GM18505 (cell line): ENCODE measurements at regions not wholly inside any gene's neighbourhood (a gene's known extent, or its start where the extent isn't known, plus 50 kb on each side); places are given as distances from the start of the nearest gene placed in this dataset.

Experiments
- ATAC-seq: cut with Tn5 transposase; IDR thresholded peaks from one replicate; pipeline ENCODE4 v1.9.1; 2021; ENCODE audit not compliant: unreplicated experiment
- POLR2A ChIP-seq: IDR thresholded peaks from 4 replicates; pipeline ENCODE4 v1.6.1; 2011; ENCODE audit warnings: borderline replicate concordance; ENCODE audit not compliant: insufficient read depth, insufficient read length; ENCODE audit errors: extremely low read depth

DNA sequence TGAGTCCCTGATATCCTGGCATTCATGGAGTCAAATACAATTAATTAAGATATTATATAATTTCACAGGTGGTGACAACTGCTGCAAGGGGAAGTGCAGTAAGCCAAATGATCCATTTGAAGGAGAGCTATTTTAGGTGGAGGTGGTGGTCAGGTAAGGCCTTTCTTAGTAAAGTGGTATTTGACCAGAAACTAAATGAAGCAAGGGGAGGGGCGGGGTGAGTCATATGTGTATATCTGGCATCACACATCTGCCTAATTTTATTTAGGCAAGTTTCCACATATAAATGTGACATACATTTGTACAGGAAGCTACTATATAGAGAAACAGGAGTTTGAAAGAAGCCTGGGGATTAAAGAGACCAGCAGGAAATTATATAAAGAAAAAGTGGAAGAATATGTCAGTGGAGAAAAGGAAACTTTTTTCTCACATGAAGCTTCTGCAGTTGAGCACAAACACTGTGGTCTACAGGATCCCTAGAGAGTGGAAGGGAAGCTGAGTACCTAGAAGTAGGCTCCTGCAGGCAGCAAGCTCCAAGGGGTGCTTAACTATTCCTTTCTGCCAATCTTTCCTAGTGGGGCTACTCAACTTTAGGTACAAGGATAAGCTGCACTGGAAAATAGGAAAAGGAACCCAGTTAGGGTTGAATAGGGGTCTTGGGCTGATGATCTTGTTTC is 99.6 kb downstream of the OGFRL1 start:
- no peak for TF ChIP-seq POLR2A
- no peak for ATAC-seq

GRCh38 chr6:71388856-71389527 is 100.4 kb downstream of the OGFRL1 start:
- TF ChIP-seq POLR2A = no peak
- no peak for ATAC-seq

DNA sequence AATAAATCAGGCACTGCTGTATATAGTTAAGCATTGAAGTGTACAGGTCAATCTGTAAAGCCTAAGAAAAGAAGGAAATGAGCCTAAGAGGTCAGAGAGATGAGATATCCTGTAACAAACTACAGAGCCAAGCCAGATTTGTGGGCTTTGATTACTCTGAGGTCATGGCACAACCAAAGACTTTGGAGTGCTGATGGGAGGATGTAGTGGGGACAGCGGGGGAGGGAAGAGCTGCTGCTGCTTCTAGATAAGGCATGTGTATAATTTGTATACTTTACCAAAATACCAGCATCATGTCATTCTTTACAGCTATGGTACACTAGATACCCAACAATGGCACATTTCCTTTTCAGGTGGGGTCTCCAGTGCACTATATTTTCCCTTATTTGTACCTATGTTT is 102.5 kb downstream of the OGFRL1 start:
- TF ChIP-seq POLR2A = no peak
- no peak for ATAC-seq

DNA sequence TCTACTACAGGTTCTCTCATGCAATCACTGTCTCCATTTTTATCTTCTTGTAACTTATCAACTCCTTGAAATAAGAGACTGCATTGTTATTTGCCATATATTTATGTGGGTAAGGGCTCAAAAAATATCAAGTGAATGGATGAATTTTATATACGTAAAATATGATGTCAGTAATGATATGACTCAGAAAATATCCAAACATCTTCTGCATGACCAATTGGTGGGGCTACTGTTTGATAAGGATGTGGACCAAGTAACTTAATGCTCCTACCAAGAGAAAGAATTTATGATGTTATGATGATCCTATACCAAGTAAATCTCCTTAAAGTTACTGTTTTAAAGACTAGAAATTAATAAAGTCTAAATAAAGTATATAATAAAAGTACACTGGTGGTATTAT is 103.7 kb downstream of the OGFRL1 start:
- no peak for ATAC-seq
- TF ChIP-seq POLR2A = no peak

GRCh38 chr6:71393471-71393870 is 104.9 kb downstream of the OGFRL1 start:
- TF ChIP-seq POLR2A = no peak

DNA sequence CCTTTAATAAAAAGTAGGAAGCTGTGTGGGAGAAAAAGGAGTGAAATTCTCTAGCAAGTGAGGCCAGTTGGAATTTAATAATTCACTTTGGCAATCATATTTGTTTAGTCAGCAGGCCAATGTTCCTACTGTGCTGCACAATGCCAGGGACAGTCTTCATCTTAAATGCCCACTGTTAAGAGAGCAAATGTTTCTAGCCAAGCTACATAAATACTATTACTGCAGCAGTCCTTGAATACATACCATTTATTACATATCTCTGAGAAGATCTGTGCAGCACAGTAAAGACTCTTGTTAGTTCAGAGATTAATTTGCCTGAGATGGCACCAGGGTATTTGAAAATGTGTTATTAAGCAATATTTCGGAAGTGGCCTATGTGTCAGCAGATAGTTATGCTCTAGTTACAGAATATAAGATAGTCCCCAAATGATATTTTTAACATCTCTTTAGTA is 105.4 kb downstream of the OGFRL1 start:
- no peak for ATAC-seq
- TF ChIP-seq POLR2A = no peak

More at GRCh38 chr6:71393471-71393870, 104.9 kb downstream of the OGFRL1 start:
- no peak for ATAC-seq

GRCh38 chr6:71394926-71395325 is 106.3 kb downstream of the OGFRL1 start:
- no peak for TF ChIP-seq POLR2A
- ATAC-seq = no peak

GRCh38 chr6:71395731-71396409 is 107.3 kb downstream of the OGFRL1 start:
- no peak for TF ChIP-seq POLR2A
- no peak for ATAC-seq

DNA sequence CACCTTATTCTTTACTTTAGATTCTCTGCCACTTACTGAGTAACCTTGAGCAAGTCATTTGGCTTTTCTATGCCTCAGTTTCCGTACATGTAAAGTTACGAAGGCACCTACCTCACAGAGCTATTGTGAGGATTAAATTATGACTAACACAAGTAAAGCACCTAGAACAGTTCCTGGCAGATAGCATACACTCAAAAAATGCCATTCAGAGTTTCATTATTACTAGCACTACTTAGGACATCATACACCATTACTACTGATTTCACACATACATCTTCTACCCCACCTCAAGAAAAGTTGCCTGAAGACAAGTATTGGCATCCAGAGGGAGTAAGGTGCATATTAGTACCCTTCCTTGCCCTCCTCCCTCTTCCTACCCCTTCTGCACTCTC is 107.8 kb downstream of the OGFRL1 start:
- TF ChIP-seq POLR2A = no peak
- peak; percentile 93 for ATAC-seq

- no peak for TF ChIP-seq POLR2A
- no peak for ATAC-seq
These were observed 110.7 kb downstream of the OGFRL1 start for GRCh38 chr6:71399279-71399678.

DNA sequence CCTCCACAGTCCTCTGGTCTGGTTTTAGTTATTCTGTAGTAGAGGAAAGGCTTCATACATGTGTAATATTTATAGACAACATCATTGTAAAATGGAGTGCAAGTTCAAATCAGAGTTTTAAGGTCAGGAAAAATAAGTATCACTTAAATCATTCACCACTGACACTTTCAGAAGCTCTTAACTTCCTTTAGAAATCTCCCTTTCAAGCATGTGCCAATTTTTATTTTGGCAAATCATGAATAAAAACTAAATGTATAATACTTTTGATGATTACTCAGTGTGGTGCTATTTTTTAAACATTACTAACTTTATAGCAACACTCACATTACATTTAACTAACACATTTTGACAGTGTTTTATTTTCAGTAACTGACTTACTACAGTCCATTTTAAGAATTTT is 112.2 kb downstream of the OGFRL1 start:
- no peak for TF ChIP-seq POLR2A
- ATAC-seq = no peak

GRCh38 chr6:71402096-71402495 is 113.5 kb downstream of the OGFRL1 start:
- ATAC-seq = no peak
- TF ChIP-seq POLR2A = no peak

DNA sequence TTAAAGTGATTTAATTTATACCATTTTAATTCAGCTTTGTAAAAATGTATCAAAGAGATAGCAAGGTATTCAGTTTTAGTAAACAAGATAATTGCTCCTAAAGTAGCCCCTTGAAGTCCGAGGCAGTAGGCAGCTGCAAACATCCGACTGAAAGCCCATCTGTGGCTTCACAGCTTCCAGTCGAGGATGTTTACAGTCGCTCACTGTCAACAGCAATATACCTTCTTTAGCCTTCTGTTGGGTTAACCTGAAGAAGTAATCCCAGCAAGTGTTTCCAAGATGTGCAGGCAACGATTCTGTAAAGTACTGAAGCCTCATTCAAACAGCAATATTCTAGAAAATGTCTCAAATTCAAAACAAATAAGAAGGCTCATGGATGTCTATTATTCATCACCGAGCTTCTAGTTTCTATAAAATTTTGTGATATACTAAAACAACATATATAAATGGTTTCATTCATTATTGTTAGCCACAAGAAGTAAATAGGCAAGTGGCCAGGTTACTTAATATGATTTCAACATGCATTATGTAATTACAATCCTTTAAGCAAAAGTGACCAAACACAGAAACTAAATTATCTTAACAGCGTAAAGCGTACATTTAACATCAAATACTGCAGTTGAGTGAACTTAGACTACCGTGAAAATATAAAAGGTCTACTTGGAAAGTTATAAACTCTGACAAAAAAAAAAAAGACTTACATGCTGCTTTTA is 115.0 kb downstream of the OGFRL1 start:
- TF ChIP-seq POLR2A = no peak
- ATAC-seq = no peak
